Smooth muscle cell (in vitro differentiated cells): ENCODE measurements at regions not wholly inside any gene's neighbourhood (a gene's known extent, or its start where the extent isn't known, plus 50 kb on each side); places are given as distances from the start of the nearest gene placed in this dataset.

ENCODE experiments used
- DNase-seq: peaks from one replicate; lab custom pipeline; 2025; ENCODE audit not compliant: unreplicated experiment; lab: John Stamatoyannopoulos, UW
- H2AFZ ChIP-seq: fragments of 200-600 bp; sonication (generic); 2 replicates; pipeline ENCODE4 v1.6.0; 2016; ENCODE audit warnings: antibody characterized with exemption, low read depth, mild to moderate bottlenecking
- H3F3A ChIP-seq: fragments of 200-600 bp; sonication (generic); 2 replicates; pipeline ENCODE4 v1.6.0; 2017; ENCODE audit warnings: antibody characterized with exemption, low read depth
- H3K27ac ChIP-seq: fragments of 200-600 bp; sonication (generic); 2 replicates; pipeline ENCODE4 v1.5.1; 2016; ENCODE audit warnings: low read depth, mild to moderate bottlenecking
- H3K27me3 ChIP-seq: fragments of 200-600 bp; sonication (generic); 2 replicates; pipeline ENCODE4 v1.6.1; 2016; ENCODE audit warnings: low read depth, mild to moderate bottlenecking
- H3K36me3 ChIP-seq: fragments of 200-600 bp; sonication (generic); 2 replicates; pipeline ENCODE4 v1.5.1; 2016; ENCODE audit warnings: low read depth
- H3K4me1 ChIP-seq: fragments of 200-600 bp; sonication (generic); 2 replicates; pipeline ENCODE4 v1.5.1; 2016; ENCODE audit warnings: low read depth
- H3K4me2 ChIP-seq: fragments of 200-600 bp; sonication (generic); 2 replicates; pipeline ENCODE4 v1.6.0; 2016; ENCODE audit warnings: mild to moderate bottlenecking
- H3K4me3 ChIP-seq: fragments of 200-600 bp; sonication (generic); 2 replicates; pipeline ENCODE4 v1.5.1; 2016; ENCODE audit warnings: mild to moderate bottlenecking
- H3K79me2 ChIP-seq: fragments of 200-600 bp; sonication (generic); 2 replicates; pipeline ENCODE4 v1.6.0; 2016; ENCODE audit warnings: low read depth, mild to moderate bottlenecking
- H3K9ac ChIP-seq: fragments of 200-600 bp; sonication (generic); 2 replicates; pipeline ENCODE4 v1.6.0; 2016; ENCODE audit warnings: low read depth
- H3K9me3 ChIP-seq: fragments of 200-600 bp; sonication (generic); replicated peaks from 2 replicates; pipeline ENCODE4 v1.5.1; 2016; ENCODE audit warnings: low read depth
- H4K20me1 ChIP-seq: fragments of 200-600 bp; sonication (generic); 2 replicates; pipeline ENCODE4 v1.6.0; 2016; ENCODE audit warnings: low read depth
- WGBS: methylation state at CpG from one replicate; pipeline ENCODE4 v1.1.7; 2016; ENCODE audit warnings: low lambda C conversion rate; 5-methylcytosine and 5-hydroxymethylcytosine counted together
- TF ChIP-seq, protein P1 (sequence below): fragments of 200-600 bp; sonication (generic); IDR thresholded peaks from 2 replicates; pipeline ENCODE4 v1.5.1; 2017; ENCODE audit warnings: borderline replicate concordance, mild to moderate bottlenecking, antibody characterized with exemption; ENCODE audit not compliant: insufficient read depth, poor library complexity, severe bottlenecking

DNA sequence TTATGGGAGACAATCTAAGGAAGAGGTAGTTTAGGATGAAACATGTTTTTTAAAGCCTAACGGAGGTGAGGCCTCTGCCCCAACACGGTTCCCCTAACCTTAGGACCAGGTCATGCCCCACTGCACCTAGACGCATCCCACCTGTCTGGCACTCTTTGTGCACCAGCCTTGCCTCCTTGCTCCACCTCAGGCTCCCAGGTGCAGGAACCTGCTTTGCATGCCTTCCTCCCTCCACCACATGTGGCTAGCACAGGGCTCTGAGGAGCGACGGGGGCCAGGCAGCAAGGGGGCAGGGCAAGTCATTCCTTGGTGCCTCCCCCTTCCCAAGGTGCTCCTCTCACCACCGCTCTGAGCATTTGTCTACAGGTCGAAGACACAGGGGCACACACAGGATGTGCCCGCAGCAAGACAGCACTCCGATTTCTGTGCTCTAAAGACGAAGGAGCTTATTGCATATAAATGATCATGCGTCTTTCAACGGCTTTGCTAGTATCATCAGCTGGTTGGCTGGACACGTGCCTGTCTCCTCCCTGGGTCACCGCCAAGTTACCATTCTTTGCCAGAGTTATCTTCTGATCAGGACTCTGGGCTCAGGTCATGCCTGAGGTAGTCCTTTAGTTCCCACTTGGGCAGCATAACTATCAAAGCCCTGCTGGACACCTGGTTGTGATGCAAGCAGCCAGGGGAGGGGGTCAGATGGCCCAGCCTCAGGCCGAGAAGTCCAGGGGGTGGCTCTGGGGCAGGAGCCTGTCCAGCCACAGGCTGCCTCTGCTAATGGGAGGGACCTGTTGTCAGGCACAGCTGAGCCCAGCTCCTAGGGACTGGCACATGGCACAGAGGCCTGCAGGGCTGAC, 172.0 kb upstream of the NTM start:
- Histone ChIP-seq H3K79me2 (no peaks in the 10 kb centered on the region), H3F3A (no peaks in the 10 kb centered on the region), H3K27ac (no peak overlapping the region), H3K9ac (no peak overlapping the region), H2AFZ (no peak overlapping the region), H3K4me1 (no peaks in the 10 kb centered on the region), H4K20me1 (no peaks in the 10 kb centered on the region), H3K9me3 (no peaks in the 10 kb centered on the region), H3K27me3 (peaks cover 10% of the 10 kb centered on the region), H3K4me3 (no peak overlapping the region), H3K36me3 (no peaks in the 10 kb centered on the region), H3K4me2 (no peak overlapping the region)
- WGBS, result 90% methylated on average over 15 of the region's 15 CpGs
- TF ChIP-seq, protein P1, sequence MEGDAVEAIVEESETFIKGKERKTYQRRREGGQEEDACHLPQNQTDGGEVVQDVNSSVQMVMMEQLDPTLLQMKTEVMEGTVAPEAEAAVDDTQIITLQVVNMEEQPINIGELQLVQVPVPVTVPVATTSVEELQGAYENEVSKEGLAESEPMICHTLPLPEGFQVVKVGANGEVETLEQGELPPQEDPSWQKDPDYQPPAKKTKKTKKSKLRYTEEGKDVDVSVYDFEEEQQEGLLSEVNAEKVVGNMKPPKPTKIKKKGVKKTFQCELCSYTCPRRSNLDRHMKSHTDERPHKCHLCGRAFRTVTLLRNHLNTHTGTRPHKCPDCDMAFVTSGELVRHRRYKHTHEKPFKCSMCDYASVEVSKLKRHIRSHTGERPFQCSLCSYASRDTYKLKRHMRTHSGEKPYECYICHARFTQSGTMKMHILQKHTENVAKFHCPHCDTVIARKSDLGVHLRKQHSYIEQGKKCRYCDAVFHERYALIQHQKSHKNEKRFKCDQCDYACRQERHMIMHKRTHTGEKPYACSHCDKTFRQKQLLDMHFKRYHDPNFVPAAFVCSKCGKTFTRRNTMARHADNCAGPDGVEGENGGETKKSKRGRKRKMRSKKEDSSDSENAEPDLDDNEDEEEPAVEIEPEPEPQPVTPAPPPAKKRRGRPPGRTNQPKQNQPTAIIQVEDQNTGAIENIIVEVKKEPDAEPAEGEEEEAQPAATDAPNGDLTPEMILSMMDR, result no peak
- no peak for DNase-seq

DNA sequence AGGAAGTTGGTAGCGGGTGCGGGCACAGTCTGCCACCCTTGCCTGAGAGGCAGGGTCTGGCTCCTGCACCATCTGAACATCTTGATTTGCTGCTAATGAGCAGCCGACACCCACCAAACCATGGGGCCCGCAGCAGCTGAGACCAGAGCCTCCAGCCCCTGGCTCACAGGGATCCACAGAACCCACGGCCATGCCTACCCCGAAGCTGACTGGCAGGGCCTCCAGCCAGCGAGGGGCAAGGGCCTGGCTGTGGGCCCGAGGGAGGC, 171.5 kb upstream of the NTM start:
- Histone ChIP-seq H3K4me2 (no peak overlapping the region), H3K4me3 (no peak overlapping the region), H3K9ac (no peak overlapping the region), H3K27me3 (peaks cover 10% of the 10 kb centered on the region), H2AFZ (no peak overlapping the region), H4K20me1 (no peaks in the 10 kb centered on the region), H3F3A (no peaks in the 10 kb centered on the region), H3K36me3 (no peaks in the 10 kb centered on the region), H3K27ac (no peak overlapping the region), H3K9me3 (no peaks in the 10 kb centered on the region), H3K4me1 (no peaks in the 10 kb centered on the region), H3K79me2 (no peaks in the 10 kb centered on the region)
- DNase-seq, result no peak
- WGBS, result 100% methylated on average over 8 of the region's 8 CpGs
- TF ChIP-seq, protein P1, result no peak

DNA sequence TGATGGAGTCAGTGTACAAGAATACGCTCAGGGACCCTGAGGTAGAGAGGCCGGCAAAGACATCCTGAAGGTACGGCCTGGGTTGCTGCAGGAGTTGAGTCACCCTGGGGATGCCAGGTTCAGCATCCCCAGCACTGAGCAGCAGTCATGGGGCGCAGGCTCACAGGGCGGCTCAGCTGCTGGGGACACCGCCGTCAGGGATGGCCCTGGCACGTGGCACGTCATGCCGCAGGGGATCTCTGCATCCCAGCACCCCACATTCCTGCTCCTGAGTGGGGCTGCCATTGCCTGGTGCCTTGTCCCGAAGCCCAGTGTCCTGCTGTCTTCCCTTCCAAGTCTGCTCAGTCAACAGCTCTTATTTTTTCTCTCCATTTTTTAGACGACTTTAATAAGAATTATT, 168.7 kb upstream of the NTM start:
- no peak for DNase-seq
- Histone ChIP-seq H3K79me2 (no peaks in the 10 kb centered on the region), H3K9me3 (no peaks in the 10 kb centered on the region), H3K36me3 (no peaks in the 10 kb centered on the region), H3K4me1 (no peaks in the 10 kb centered on the region), H3F3A (no peaks in the 10 kb centered on the region), H3K4me3 (no peak overlapping the region), H3K27me3 (peaks cover 4% of the 10 kb centered on the region), H4K20me1 (no peaks in the 10 kb centered on the region), H2AFZ (no peak overlapping the region), H3K4me2 (no peak overlapping the region), H3K27ac (no peak overlapping the region), H3K9ac (no peak overlapping the region)
- 100% methylated on average over 12 of the region's 12 CpGs for WGBS
- TF ChIP-seq, protein P1, result no peak

DNA sequence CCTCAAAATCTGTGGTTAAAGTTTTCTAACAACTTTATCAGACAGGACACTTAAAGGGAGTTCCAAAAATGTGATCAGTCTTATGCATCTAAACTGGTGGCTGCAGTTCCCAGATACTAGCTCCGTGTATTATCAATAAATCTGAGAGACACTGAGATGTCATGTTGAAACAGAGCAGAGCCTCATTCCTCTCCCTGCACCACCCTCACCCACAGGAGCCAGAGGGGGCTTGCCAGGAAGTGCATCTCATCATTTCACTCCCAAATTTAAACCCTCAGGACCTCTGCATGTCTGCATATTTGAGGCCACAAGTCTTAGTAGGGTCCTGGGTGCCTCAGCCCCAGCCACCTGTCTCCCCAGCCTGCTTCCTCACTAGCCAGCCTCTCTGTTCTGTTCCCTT, 167.4 kb upstream of the NTM start:
- Histone ChIP-seq H2AFZ (no peak overlapping the region), H3K4me3 (no peak overlapping the region), H4K20me1 (no peaks in the 10 kb centered on the region), H3K27me3 (no peaks in the 10 kb centered on the region), H3K27ac (no peak overlapping the region), H3K36me3 (no peaks in the 10 kb centered on the region), H3F3A (no peaks in the 10 kb centered on the region), H3K9ac (no peak overlapping the region), H3K4me1 (no peaks in the 10 kb centered on the region), H3K4me2 (no peak overlapping the region), H3K9me3 (no peaks in the 10 kb centered on the region), H3K79me2 (no peaks in the 10 kb centered on the region)
- 33% methylated on average over 1 of the region's 1 CpG for WGBS
- TF ChIP-seq, protein P1, result no peak
- no peak for DNase-seq
